ENCODE measurements at regions not wholly inside any gene's neighbourhood (a gene's known extent, or its start where the extent isn't known, plus 50 kb on each side); places are given as distances from the start of the nearest gene placed in this dataset.

DNA sequence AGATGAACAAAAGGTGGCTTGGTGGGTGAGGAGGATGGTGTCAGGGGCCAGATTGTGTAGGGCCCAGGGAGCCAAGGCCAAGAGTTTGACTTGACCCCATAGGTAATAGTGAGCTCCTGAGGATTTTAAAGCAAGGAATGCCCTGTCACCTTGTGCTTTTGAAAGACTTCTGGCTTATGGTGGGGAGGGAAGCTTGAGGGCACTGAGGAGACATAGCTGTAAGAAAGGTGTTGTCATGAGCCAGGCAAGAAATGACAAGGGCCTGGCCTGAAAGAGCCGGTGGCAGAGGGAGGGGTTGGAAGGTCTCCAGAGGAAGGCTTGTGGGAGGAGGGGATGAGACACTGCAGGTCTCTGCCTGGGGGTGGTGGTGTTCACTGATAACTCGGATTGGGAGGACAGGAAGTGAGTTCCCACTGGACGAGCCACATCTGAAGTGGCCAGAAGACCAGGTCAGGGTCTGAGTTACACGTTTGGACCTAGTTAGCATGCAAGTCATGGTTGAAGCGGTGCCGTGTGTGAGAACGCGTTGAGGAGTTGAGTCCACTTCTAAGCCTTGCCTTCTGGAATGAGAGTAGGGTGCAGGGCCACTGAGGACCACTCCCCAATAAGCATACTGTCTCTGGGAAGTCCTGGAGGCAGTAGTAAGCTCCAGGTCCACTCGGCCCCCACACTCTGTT, 64.3 kb downstream of the TET3 start:
- H3K4me3 ChIP-seq (replicated peaks; ENCODE audit: low read depth, low read length) = no peak overlapping the region
- TF ChIP-seq CTCF (IDR thresholded peaks at IDR 0.05; ENCODE audit: low read depth, low read length, missing control alignments) = no peak
- DNase-seq (ENCODE audit: extremely low read depth, low read depth) = no peak

DNA sequence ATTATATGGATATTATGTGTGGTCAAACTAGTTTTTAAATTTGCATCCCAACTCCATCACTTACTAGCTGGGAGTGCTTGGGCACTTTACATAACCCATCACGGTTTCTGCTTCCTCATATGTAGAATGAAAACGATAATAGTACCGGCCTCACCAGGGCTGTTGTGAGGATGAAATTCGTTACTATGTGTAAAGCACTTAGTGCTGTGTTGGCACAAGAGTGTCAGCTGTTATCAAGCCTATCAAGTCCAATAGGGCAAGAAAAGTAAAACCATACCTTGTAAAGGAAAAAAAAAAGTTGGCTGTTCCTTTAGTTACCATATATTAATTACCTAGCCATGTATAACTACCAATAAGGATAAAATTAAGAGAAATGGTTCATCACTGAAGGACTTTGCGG, 65.4 kb downstream of the TET3 start:
- no peak for DNase-seq (ENCODE audit: extremely low read depth, low read depth)
- no peak for TF ChIP-seq CTCF (IDR thresholded peaks at IDR 0.05; ENCODE audit: low read depth, low read length, missing control alignments)
- H3K4me3 ChIP-seq (replicated peaks; ENCODE audit: low read depth, low read length) = no peak overlapping the region

GRCh38 chr2:74051504-74051903, 66.8 kb downstream of the TET3 start:
- no peak for TF ChIP-seq CTCF (IDR thresholded peaks at IDR 0.05; ENCODE audit: low read depth, low read length, missing control alignments)
- H3K4me3 ChIP-seq (replicated peaks; ENCODE audit: low read depth, low read length) = no peak overlapping the region
- DNase-seq (ENCODE audit: extremely low read depth, low read depth) = no peak

GRCh38 chr2:74052732-74053710, 68.3 kb downstream of the TET3 start:
- H3K4me3 ChIP-seq (replicated peaks; ENCODE audit: low read depth, low read length) = no peak overlapping the region
- no peak for TF ChIP-seq CTCF (IDR thresholded peaks at IDR 0.05; ENCODE audit: low read depth, low read length, missing control alignments)
- DNase-seq (ENCODE audit: extremely low read depth, low read depth) = no peak

DNA sequence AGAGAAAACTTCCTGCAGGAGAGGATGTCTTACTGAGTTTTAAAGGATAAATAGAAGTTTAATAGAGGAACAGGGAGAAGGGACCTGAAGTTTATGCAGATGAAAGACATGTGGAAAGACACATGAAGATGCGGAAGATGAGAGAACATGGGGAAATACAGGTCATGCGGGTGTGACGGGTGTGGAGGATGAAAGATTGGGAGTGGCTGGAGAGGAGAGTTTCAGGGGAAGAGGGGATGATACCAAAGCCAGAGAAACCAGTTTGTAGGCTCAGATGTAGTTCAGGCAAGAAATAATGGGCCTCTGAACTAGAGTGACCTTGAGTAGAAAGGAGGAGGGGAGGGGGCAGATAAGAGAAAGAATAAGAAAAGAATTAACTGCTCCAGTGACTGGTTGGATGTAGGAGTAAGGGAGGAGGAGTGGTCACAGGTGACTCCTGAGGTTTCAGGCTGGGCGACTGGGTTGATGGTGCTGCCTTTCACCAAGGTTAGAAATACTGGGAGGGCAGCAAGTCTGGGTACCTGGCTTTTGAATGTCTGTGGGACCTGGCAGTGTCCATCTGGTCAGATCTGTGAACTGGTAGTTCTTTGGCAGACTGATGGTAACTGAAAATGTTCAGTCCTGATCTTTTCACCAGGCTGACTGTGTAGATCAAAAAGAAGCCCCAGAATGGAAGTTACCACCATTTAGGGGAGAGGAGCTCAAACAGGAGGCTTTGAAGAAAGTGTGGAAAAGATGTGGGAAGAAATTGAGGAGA, 69.4 kb downstream of the TET3 start:
- DNase-seq (ENCODE audit: extremely low read depth, low read depth) = no peak
- H3K4me3 ChIP-seq (replicated peaks; ENCODE audit: low read depth, low read length) = no peak overlapping the region
- no peak for TF ChIP-seq CTCF (IDR thresholded peaks at IDR 0.05; ENCODE audit: low read depth, low read length, missing control alignments)

DNA sequence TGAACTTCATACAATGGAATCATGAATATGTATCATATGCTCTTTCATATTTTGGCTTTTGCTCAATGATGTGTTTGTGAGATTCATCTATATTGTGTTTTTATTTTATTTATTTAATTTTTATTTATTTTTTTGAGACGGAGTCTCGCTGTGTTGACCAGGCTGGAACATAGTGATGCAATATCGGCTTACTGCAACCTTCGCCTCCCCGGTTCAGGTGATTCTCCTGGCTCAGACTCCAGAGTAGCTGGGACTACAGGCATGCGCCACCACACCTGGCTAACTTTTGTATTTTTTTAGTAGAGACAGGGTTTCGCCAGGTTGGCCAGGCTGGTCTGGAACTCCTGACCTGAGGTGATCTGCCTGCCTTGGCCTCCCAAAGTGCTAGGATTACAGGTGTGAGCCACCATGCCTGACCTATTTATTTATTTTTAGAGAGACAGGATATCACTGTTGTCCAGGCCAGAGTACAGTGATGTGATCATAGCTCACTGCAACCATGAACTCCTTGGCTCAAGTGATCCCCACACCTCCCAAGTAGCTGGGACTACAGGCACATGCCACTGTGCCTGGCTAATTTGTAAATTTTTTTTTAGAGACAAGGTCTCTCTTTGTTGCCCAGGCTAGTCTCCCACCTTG, 74.5 kb downstream of the TET3 start:
- no peak for DNase-seq (ENCODE audit: extremely low read depth, low read depth)
- no peak for TF ChIP-seq CTCF (IDR thresholded peaks at IDR 0.05; ENCODE audit: low read depth, low read length, missing control alignments)
- H3K4me3 ChIP-seq (replicated peaks; ENCODE audit: low read depth, low read length) = no peak overlapping the region

Data from HFF-Myc (cell line).